GM19467 (cell line): ENCODE measurements at regions not wholly inside any gene's neighbourhood (a gene's known extent, or its start where the extent isn't known, plus 50 kb on each side); places are given as distances from the start of the nearest gene placed in this dataset.
"Not testable (repeated sequence)": the region's sequence is repeated elsewhere in the genome, so short reads cannot be mapped to it uniquely, and the experiment has no call there.

Experiments
- ATAC-seq: cut with Tn5 transposase; IDR thresholded peaks from one replicate; pipeline ENCODE4 v1.9.1; 2021; ENCODE audit warnings: mild to moderate bottlenecking, moderate library complexity; ENCODE audit not compliant: unreplicated experiment

DNA sequence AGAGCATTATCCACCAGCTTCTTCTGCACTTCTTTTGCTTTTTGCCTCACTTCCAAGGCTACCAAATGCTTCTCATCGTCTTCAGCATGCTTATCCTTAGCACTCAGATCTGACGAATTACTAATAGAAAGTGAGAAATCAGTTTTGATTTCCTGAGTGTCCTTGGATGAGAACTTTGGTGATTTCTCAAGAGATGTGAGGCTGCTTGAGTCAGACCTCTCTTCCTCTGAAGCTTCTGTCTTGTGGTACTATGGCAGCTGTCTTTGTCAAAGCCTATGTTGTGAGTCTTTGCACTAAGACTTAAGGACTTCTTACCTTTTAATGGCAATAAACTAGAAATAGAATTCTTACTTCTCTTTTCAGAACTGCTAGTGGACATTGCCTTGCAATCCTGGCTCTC lies 169.9 kb downstream of the CPE start:
- ATAC-seq, result no peak

DNA sequence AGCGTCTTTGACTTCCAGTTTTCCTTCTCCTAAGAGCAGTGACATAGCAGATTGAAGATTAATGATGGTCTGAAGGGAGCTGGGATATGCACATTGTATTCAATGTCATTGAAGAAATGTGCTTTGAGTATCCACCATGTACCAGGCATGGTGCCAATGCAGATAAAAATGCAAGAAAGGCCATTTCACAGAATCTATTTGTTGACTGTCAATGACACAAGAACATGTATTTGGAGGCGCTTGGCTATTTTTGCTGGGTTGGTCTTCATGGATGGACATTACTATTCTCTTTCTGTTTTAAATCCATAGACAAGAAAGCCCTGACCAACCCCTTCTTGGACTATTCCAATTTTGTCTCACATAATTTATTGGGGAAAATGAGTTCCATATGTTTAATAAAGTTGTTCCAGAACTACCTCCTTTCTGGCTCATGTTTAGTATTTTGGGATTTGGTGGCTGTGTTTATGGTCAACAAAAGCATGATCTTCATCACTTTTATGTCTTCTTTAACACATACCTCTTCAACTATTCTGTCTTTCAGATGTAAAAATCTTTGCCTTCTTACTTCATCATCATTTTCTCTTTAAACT lies 174.5 kb downstream of the CPE start:
- no peak for ATAC-seq

DNA sequence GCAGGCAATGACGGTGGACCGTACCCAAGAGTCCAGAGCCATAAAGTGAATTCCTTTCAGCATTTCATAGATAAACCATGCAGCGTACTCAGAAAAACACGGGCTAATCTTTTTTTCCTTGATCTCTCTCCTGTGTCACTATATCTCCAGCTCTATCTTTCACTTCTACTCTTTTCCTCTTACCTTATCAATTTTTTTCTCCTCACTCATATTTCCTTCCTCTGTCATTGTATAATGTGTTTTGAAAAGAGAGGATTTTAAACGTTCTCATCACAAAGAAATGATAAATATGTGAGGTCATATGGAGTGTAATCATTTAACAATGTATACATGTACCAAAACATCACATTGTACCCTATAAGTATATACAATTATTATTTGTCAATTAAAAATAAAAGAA lies 176.5 kb downstream of the CPE start:
- no peak for ATAC-seq

DNA sequence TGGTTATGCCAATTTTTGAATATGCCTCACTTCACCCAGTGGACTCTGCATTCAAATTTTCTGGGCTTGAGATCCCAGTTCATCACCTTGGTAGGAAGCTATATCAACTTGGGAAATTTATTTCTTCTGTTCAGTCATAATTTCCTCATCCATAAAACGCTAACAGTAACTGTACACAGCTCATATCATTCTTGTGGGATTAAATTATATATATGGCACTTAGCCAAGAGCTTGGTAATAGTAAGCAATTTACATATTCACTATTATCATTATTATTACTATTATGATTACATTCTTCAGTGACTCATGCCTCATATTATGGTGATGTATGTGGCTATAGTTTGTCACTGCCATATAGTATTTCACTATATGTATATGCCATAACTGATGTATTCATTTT lies 177.6 kb downstream of the CPE start:
- ATAC-seq, result no peak

DNA sequence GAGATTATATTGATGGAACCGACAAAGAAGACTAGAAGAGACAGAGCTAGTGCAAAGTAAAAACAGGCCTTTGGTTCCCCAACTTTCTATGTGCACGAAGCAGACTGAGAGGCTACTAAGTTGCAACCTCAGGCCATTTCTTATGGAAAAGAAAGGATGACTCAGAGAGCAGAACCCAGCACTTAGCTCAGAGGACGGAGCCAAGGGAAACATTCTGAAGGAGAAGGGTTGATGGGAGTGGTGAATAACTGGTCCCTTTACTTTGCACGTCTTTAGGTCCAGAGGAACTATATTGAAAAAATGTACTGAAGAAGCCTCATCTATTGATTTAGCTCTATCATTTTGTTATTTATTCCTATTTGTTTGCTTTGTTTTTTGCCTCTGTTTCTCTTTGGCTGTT lies 182.1 kb downstream of the CPE start:
- ATAC-seq, result no peak

DNA sequence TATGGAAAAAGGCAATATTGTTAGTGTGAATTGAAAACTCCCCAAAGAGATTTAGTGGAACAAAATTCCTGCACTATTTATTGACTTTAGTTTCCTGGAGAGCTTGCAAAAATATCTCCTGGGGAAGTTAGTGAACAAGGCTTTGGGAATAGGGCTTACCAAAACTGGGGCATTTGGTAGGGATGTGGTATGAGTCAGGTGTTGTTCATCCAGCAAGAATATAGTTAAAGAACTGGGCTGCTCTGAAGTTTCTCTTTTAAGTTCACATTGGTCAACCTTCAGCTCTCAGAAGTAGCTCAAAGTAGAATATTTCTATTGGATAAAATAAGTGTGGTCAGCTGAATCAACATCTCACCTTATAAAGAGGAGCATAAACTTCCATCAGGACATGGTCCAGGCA lies 185.0 kb downstream of the CPE start:
- ATAC-seq, result no peak

DNA sequence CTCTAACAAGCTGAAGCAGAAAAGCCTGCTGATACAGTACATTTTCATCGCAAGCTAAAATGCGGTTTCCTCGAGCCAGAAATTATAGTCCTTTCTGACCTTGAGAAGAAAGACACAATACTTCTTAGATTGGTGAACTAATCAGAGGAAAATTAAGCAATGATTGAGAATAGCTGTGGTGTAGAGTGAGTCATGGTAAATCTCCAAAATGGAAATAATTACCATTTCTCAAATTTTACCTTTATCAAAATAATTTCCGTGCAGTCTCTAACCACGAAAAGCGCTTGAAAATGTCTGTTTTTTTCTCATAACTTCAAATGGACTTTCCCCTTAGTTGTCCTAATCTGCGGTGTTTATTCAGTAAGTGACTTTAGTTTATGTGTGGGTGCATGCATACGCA lies 190.2 kb downstream of the CPE start:
- no peak for ATAC-seq

DNA sequence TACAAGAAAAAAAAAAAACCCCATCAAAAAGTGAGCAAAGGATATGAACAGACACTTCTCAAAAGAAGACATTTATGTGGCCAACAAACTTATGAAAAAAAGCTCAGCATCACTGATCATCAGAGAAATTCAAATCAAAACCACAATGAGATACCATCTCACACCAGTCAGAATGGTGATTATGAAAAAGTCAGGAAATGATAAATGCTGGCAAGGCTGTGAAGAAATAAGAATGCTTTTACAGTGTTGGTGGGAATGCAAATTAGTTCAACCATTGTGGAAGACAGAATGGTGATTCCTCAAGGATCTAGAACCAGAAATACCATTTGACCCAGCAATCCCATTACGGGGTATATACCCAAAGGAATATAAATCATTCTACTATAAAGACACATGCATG lies 192.7 kb downstream of the CPE start:
- ATAC-seq, result not testable (repeated sequence)

DNA sequence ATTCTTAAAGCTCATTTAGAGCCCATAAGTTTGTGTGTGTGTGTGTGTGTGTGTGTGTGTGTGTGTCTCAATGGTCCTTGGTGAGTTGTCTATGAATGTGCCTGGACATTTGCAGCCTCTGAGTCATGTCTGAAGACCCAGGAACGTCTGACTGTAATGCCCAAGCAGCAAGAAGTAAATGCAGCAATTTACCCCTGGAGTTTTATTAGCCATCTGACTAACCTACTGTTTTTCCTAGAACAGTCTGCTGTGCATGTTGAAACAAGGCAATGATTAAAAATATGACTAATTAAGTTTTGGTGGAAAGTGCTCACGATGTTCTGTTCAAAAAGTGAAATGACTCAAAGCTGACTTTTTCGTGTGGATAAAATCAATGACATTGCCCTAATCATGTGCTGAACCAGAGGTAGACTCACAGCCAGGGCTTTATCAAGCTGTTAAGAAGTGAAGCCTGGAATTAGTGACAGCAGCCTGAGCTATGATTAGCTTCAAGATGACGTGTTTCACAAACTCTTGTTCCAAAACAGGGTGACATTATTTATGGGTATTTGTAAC lies 201.6 kb downstream of the CPE start:
- no peak for ATAC-seq

DNA sequence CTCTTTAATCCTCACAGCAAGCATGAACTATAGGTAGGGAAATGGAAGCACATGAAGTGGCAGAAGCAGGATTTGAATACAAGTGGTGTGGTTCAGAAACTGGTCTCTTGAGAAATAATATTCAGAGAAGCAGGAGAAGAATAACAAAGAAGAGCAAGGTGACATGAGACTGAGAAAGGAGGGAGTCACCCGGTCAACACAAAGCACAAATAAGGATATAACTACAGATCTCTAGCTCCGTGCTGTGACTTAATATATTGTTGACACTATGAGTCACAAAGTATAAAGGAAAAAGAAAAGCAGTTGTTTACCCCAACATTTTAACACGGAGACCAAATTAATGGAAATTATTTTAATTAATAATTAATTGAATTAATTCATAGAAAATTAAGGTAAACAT lies 204.5 kb downstream of the CPE start:
- no peak for ATAC-seq

DNA sequence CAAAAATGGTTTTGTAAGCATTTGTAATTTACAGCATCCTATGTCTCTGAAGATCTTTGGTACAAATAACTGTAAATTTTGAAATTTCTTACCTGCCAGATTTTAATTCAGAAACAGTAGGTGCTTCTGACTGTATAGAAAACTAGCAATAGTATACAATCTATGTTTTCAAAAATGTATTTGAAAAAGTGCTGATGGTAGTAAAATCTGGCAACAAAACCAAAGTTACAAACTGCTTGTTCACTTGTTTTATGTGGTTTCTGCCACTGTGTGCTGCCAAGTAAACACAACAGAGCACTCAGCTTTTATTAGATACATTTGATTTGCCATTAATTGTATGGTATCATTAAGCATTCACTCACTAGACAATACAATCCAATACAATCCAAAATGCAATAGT lies 206.1 kb downstream of the CPE start:
- no peak for ATAC-seq

DNA sequence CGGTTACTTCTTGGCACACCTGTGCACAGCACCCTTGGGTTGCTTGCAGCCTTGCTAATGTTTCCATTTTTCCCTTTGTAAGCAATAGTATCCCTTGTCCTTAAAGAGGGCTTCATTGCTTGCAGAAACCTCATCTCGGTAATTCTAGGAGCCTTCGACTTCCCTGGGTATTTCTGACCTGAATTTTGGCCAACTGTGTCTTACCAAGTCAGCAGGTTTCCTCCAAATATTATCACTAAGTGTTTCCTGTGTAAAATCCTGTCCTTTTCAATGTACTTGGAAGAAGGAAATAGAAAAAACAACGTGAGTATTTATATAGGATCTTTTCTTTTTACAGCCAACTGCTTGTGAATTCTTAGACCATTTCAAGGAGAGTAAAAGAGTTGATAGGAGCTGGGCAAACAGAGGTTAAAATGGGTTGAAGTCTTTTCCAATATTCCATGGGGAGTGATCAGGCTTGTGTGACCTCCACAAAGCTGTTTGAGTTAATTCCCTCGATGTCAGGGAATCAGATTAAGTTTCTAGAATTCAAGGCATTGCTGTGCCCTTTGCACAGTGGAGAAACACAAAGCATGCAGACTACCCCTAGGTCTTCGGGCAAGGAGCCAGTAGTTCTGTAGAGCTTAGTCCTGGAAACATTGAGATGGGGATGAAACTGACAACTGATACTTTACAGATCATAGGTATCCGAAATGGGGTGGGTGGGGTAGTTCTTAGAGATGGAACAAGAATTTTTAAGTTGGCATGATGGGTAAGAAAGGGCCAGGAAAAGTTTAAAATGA lies 209.9 kb downstream of the CPE start:
- ATAC-seq, result no peak

DNA sequence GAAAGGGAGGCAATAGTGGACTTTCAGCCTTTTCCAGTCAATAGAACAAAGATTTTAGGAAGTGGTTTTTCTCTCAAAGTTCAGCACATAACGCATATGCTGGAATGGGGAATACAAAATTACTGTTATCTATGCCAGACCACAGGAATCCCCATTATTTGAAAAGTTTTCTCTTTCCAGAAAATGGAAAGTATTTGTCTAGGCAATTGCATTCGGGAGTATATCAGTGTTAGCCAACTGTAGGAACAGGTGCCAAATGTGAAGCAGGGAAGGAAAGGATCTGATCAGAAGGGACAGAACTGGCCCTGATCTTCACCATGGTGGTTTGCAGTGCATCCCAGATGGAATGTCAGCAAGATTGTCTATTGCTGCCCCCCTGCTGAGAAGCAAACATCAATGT lies 213.6 kb downstream of the CPE start:
- no peak for ATAC-seq

DNA sequence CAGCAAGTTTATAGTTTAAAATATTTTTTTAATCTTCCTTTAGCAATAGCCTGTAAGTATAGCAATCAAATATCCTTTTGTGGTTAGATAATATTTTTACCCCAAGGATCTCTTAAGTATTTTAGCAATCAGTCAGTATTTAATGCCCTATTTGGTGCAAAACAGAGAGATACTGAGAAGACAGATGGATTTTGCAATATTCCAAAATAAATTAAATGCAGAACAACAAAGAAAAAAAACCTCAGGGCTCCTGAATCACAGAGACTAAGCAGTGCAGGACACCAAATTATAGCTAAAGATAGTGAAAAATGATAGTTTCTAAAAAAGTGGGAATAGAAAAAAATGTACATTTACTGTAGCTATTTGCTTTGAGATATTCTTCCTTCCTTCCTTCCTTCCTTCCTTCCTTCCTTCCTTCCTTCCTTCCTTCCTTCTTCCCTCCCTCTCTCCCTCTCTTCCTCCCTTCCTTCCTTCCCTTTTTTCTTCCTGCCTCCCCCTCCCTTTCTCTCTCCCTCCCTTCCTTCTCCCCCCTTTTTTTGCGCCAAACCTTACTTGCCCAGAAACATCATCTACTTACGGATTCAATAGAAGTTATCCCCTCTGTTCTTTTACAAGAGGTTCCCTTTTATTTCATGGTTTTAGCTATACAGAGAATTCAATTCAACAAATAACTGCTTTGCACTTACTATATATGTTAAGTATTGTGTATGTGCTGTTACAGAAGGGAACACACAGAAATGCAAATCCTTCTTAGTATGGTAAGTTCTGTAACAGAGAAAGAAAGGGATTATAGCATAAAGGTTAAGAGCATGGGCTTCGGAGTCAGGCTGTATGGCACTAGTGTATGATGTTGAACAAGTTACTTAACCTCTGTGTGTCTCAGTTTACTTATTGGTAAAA lies 219.0 kb downstream of the CPE start:
- no peak for ATAC-seq

DNA sequence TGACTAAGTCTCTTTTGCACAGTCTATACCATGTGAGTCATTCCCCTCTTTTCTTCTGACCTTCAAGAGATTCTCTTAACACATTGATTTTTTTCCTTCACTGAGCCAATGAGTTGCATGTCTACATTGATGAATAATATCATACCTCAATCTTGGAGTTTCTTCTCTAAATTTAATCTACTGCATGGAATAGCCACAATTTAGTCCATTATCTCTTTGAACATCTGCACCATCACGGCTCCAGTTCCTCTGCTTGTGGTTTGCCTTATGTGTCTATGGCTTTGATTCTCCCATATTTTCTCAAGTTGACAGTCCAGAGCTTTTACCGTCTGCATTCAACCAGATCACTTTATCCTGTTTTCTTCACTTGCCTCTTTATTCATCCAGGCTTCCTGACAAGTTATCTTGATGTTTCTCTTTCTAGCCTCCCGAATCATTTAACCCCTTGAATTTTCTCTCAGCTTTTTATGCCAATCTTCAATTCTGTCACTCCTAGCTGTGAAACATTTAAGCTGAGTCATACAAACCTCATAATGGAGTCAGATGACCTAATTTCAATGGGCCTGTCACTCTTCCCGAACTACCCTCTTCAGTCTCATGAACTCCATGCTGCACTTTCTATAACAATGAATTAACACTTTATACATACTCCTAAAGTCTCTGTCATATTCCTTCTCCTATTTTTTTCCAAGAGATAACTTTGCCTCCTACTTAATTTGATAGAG lies 222.3 kb downstream of the CPE start:
- ATAC-seq, result no peak

DNA sequence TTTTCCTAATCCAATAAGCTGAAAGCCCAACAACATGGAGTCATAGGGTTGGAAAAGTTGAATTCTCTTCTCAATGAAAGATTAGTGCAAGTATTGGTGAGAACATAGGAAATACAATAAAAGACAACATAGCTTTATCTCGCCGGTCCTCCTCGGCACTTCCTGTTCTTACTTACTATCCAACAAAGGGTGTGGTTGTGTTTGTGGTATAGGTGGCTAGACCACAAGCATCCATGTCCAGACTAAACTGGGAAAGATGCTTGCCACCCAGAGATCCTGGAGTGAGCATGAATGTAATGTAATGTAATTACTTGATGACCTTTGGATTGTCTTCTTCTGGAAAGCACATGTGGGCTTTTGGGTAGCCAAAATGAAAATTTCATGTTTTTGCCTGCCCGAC lies 223.8 kb downstream of the CPE start:
- ATAC-seq, result no peak

DNA sequence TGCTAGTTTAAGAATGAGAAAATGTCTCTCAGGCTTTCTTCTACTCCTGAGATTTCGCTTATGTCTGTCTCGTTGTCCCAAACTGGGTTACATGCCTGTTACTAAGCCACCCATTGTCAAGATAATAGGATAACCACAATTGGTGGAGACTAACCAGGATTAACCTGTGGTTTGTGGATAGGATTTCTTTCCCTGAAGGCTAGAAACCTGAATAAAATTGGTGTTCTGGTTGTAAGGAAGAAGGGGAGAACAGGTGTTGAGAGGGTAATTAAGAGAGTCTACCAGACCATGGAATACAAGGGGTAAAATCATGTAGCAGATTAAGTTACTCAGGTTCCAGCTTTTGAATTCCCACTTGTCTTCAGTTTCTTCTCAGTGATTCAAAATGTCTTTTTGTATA lies 225.4 kb downstream of the CPE start:
- ATAC-seq, result no peak

DNA sequence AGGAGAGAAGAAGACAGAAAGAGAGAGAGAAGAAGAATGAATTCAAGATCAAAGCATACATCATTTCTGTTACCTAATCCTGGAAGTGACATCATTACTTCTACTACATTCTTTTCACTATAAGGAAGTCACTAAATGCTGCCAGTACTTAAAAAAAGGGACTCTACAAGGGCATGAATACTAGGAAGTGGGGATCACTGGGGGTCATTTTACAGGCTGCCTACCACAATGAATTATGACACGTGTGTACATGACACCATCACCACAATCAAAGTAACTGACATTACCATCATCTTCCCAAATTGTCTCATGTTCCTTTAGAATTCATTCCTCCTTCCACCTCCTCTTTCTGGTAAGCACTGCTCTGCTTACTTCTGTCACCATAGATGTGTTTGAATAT lies 227.0 kb downstream of the CPE start:
- ATAC-seq, result no peak

DNA sequence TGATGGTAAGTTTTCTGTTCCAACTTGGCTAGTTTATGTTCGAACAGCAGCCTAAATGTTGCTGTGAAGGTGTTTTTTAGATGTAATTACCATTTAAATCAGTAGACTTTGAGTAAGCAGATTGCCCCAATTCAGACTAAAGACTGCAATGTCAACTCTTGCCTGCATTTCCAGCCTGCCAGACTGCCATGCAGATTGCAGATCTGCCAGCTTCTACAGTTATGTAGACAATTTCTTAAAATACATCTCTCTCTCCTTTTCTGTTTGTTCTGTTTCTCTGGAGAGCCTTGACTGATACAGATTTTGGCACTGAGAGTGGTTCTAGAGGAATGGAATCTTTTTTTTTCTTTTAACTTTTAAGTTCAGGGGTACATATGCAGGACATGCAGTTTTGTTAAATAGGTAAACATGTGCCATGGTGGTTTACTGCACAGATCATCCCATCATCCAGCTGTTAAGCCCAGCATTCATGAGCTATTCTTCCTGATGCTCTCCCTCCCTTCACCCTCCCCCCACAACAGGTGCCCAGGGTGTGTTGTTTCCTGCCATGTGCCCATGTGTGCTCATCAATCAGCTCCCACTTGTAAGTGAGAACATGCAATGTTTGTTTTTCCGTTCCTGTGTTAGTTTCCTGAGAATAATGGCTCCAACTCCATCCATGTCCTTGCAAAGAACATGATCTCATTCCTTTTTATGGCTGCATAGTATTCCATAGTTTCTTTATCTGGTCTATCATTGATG lies 227.8 kb downstream of the CPE start:
- ATAC-seq, result no peak

DNA sequence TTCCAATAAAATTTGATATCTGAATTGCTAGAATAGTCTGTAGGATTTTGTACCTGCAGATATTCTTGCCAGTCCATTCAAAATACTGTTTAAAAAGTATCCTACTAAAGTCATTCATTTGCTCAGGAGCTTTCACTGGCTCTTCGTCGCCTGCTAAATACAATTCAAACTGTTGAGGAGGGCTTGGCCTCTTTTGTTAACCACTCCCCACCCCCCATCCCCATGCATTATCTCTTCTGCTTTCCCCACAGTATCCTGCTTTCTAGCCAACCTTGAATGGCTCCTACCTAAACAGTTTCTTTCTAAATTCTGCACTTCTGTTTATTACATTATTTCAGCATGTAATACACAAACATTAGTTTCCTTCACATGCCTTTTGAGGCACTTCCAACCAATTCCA lies 230.8 kb downstream of the CPE start:
- no peak for ATAC-seq
